Breast epithelium (tissue), 4 donors: ENCODE measurements at regions not wholly inside any gene's neighbourhood (a gene's known extent, or its start where the extent isn't known, plus 50 kb on each side); places are given as distances from the start of the nearest gene placed in this dataset.
"Not testable (repeated sequence)": the region's sequence is repeated elsewhere in the genome, so short reads cannot be mapped to it uniquely, and the experiment has no call there.

Experiments used
- DNase-seq, 2 donors: peaks; one replicate each; pipeline ENCODE4 v3.0.0-alpha.2; 2019; ENCODE audit warnings: low spot score in 2 of 2
- H3K27ac ChIP-seq, 2 donors: fragments of 200-600 bp; sonication (generic) in 1 of 2; one replicate each; pipeline ENCODE4 v1.5.1; 2016 to 2019; ENCODE audit warnings: mild to moderate bottlenecking in 1 of 2
- H3K27me3 ChIP-seq, 2 donors: fragments of 200-600 bp; sonication (generic) in 1 of 2; one replicate each; pipeline versions ENCODE4 v1.5.1 to v1.6.0; 2017 to 2019; ENCODE audit warnings: control low read depth in 1 of 2, mild to moderate bottlenecking in 1 of 2
- H3K36me3 ChIP-seq: fragments of 200-600 bp; one replicate; pipeline ENCODE4 v1.5.1; 2019
- H3K4me1 ChIP-seq, 2 donors: fragments of 200-600 bp; sonication (generic); one replicate each; pipeline ENCODE4 v1.5.1; 2016 to 2019; ENCODE audit warnings: control low read depth in 1 of 2
- H3K4me3 ChIP-seq, 3 donors: fragments of 200-600 bp; sonication (generic); 1 replicate in 2 of 3; 2 replicates in 1 of 3; pipeline ENCODE4 v1.5.1; 2016 to 2019; ENCODE audit warnings: mild to moderate bottlenecking in 3 of 3, moderate library complexity in 2 of 3
- H3K9me3 ChIP-seq, 2 donors: fragments of 200-600 bp; sonication (generic) in 1 of 2; one replicate each; pipeline ENCODE4 v1.5.1; 2016 to 2019; ENCODE audit warnings: control low read depth in 1 of 2
- POLR2A ChIP-seq: fragments of 450-650 bp; IDR thresholded peaks from one replicate; pipeline ENCODE4 v1.6.1; 2016; ENCODE audit warnings: antibody characterized with exemption, mild to moderate bottlenecking, moderate library complexity
- POLR2AphosphoS5 ChIP-seq, 3 donors: sonication (generic); formaldehyde crosslinking; IDR thresholded peaks; one replicate each; pipeline ENCODE4 v1.6.1; 2017; ENCODE audit warnings: antibody characterized with exemption in 3 of 3
- intact Hi-C: fragments of 100-400 bp; cut with DNase I; formaldehyde crosslinking; loops from one replicate; pipeline ENCODE4 v1.15.1; 2023; ENCODE audit warnings: low total_unique reads
- TF ChIP-seq, protein P1 (sequence below), 3 donors: fragments of 450-650 bp; IDR thresholded peaks; one replicate each; pipeline ENCODE4 v1.5.1; 2016 to 2017; ENCODE audit warnings: antibody characterized with exemption in 3 of 3, mild to moderate bottlenecking in 3 of 3, moderate library complexity in 3 of 3

DNA sequence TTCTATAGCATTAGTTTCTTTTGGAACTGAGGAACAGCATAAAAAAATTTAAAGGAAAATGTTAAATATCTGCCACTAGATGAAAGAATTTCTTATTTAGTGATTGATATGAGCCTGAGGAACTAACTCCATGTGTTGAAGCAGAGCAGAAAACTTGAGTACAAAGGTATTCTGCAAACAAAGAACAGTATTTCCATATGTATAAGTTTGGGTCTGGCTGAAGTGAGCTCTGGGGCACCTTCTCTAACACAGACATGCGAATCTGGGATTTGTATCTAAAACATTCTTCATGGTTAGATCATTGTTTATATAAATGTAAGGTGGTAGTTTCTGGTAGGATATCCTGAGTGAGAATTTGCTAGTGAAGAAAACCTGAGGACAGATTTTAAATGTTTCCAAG, 123.2 kb downstream of the TYW3 start:
- no peaks in the 10 kb centered on the region for H3K9me3 ChIP-seq
- TF ChIP-seq, protein P1, sequence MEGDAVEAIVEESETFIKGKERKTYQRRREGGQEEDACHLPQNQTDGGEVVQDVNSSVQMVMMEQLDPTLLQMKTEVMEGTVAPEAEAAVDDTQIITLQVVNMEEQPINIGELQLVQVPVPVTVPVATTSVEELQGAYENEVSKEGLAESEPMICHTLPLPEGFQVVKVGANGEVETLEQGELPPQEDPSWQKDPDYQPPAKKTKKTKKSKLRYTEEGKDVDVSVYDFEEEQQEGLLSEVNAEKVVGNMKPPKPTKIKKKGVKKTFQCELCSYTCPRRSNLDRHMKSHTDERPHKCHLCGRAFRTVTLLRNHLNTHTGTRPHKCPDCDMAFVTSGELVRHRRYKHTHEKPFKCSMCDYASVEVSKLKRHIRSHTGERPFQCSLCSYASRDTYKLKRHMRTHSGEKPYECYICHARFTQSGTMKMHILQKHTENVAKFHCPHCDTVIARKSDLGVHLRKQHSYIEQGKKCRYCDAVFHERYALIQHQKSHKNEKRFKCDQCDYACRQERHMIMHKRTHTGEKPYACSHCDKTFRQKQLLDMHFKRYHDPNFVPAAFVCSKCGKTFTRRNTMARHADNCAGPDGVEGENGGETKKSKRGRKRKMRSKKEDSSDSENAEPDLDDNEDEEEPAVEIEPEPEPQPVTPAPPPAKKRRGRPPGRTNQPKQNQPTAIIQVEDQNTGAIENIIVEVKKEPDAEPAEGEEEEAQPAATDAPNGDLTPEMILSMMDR (IDR thresholded peaks at IDR 0.05) = no peak
- TF ChIP-seq POLR2A = no peak
- TF ChIP-seq POLR2AphosphoS5 (IDR thresholded peaks at IDR 0.05) = no peak
- no peak overlapping the region for H3K4me3 ChIP-seq
- H3K27me3 ChIP-seq = no peaks in the 10 kb centered on the region
- no peak for DNase-seq
- intact Hi-C loops = no loop called here
- no peaks in the 10 kb centered on the region for H3K36me3 ChIP-seq
- H3K4me1 ChIP-seq = no peaks in the 10 kb centered on the region
- no peak overlapping the region for H3K27ac ChIP-seq

DNA sequence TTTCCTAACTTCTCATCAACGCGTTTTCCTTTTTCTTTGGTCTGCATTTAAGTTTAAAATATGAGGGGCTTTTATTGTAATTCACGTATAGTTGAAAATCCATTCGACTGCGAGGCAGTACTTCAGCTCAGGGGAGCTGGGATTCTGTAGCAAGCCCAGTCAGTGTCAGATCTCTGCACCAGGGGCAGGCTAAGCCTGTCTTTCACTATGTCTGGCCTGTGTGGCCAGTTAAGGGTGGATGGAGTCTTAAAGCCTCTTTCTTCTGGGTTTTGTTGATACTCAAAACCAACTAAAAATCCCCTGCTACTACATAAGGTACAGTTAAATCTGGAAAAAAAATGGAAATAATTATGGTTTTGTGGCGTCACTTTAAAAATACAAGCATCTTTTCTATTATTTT, 124.7 kb downstream of the TYW3 start:
- H3K4me1 ChIP-seq = no peaks in the 10 kb centered on the region
- no peak overlapping the region for H3K4me3 ChIP-seq
- H3K9me3 ChIP-seq = peaks cover 0 to 2% of the 10 kb centered on the region in 2 donors
- intact Hi-C loops = no loop called here
- H3K27me3 ChIP-seq = no peaks in the 10 kb centered on the region
- no peak for DNase-seq
- TF ChIP-seq, protein P1 (IDR thresholded peaks at IDR 0.05) = no peak
- TF ChIP-seq POLR2AphosphoS5 (IDR thresholded peaks at IDR 0.05) = no peak
- no peak for TF ChIP-seq POLR2A
- H3K36me3 ChIP-seq = no peaks in the 10 kb centered on the region
- no peak overlapping the region for H3K27ac ChIP-seq

DNA sequence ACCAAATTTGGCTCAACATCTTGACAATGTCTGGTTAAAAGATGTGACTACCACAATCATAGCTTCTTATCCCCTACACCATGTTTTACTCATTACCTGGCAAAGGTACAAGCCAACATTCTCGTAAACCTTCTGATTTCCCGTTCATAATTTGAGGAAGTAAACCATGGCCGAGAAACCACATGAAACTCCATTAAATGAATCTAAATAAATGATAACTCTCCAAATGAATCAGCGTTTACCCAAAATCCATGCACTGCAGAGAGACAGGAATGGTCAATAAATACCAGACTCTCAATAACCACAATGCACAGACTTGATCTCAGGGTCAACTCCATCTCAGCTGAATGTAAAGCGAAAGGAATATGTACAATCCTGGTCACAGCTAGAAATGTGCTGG, 125.2 kb downstream of the TYW3 start:
- H3K4me3 ChIP-seq = no peak overlapping the region
- H3K9me3 ChIP-seq = peaks cover 0 to 4% of the 10 kb centered on the region in 2 donors
- TF ChIP-seq POLR2AphosphoS5 (IDR thresholded peaks at IDR 0.05) = no peak
- TF ChIP-seq, protein P1 (IDR thresholded peaks at IDR 0.05) = no peak
- TF ChIP-seq POLR2A = no peak
- no peaks in the 10 kb centered on the region for H3K27me3 ChIP-seq
- H3K27ac ChIP-seq = no peak overlapping the region
- no peaks in the 10 kb centered on the region for H3K4me1 ChIP-seq
- no peak for DNase-seq
- H3K36me3 ChIP-seq = no peaks in the 10 kb centered on the region
- intact Hi-C loops = no loop called here

DNA sequence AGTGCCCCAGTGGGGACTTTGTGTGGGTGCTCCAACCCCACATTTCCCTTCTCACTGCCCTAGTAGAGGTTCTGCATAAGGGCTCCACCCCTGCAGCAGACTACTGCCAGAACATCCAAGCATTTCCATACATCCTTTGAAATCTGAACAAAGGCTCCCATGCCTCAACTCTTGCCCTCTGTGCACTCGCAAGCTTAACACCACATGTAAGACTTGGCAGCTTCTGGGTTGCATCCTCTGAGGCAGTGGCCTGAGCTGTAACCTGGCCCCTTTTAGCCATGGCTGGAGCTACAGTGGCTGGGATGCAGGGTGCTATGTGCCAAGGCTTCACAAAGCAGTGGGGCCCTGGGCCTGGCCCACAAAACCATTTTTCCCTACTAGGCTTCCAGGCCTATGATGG, 128.9 kb downstream of the TYW3 start:
- Histone ChIP-seq H3K27ac (no peak overlapping the region), H3K4me3 (no peak overlapping the region), H3K9me3 (peaks cover 12 to 16% of the 10 kb centered on the region in 2 donors), H3K27me3 (no peaks in the 10 kb centered on the region), H3K4me1 (no peaks in the 10 kb centered on the region), H3K36me3 (no peaks in the 10 kb centered on the region)
- intact Hi-C loops = no loop called here
- TF ChIP-seq POLR2A (no peak), POLR2AphosphoS5 (IDR thresholded peaks at IDR 0.05) (no peak)
- TF ChIP-seq, protein P1 (IDR thresholded peaks at IDR 0.05) = no peak
- DNase-seq = no peak

DNA sequence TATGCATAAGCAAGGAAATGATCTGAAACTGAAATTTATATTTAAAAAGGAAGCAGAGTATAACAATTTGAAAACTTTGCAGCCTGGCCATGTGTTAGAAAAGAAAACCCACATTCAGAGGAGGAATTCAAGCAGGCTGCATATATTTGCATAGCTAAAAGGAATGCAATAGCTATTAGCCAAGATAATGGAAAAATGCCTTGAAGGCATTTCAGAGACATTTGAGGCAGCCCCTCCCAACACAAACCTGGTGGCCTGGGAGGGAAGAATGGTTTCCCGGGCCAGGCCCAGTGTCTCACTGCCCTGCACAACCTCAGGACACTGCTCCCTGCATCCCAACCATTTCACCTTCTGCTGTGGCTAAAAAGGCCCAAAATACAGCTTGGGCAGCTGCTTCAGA, 136.8 kb downstream of the TYW3 start:
- Histone ChIP-seq H3K36me3 (no peaks in the 10 kb centered on the region), H3K27ac (no peak overlapping the region), H3K4me1 (no peaks in the 10 kb centered on the region), H3K4me3 (no peak overlapping the region), H3K9me3 (peaks cover 19 to 38% of the 10 kb centered on the region in 2 donors), H3K27me3 (no peaks in the 10 kb centered on the region)
- no peak for DNase-seq
- intact Hi-C loops = no loop called here
- TF ChIP-seq POLR2AphosphoS5 (IDR thresholded peaks at IDR 0.05) = no peak
- TF ChIP-seq POLR2A = no peak
- TF ChIP-seq, protein P1 (IDR thresholded peaks at IDR 0.05) = no peak

DNA sequence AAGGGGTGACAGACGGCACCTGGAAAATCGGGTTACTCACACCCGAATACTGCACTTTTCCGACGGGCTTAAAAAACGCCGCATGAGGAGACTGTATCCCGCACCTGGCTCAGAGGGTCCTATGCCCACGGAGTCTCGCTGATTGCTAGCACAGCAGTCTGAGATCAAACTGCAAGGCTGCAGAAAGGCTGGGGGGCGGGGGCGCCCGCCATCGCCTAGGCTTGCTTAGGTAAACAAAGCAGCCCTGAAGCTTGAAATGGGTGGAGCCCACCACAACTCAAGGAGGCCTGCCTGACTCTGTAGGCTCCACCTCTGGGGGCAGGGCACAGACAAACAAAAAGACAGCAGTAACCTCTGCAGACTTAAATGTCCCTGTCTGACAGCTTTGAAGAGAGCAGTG, 144.4 kb downstream of the TYW3 start:
- H3K36me3 ChIP-seq, H3K9me3 ChIP-seq, H3K4me3 ChIP-seq, H3K4me1 ChIP-seq, intact Hi-C loops, H3K27me3 ChIP-seq, DNase-seq, H3K27ac ChIP-seq: not testable (repeated sequence)
